ENCODE measurements at regions not wholly inside any gene's neighbourhood (a gene's known extent, or its start where the extent isn't known, plus 50 kb on each side); places are given as distances from the start of the nearest gene placed in this dataset.
A peak's percentile ranks its signal among the peaks of the same experiment; 100 is the strongest.

- Histone ChIP-seq H3K27me3 (ENCODE audit: insufficient read depth, low read length) (no peaks in the 10 kb centered on the region), H3K27ac (ENCODE audit: low read depth, low read length) (peak overlapping the region; percentile 97)
- CTCF ChIA-PET: interaction anchor here (1.0 to 1.5 kb wide), 5 partner anchors 11 to 244 kb away, joined by 3 to 4 read pairs (median 3); no protein-coding TSS in a partner anchor
Observed at GRCh38 chr11:69947793-69948255, 128.6 kb upstream of the FGF3 start.

More at GRCh38 chr11:69947793-69948255, 128.6 kb upstream of the FGF3 start:
- no peaks in the 10 kb centered on the region for H3K36me3 ChIP-seq (ENCODE audit: control insufficient read depth in 1 of 2, insufficient read depth in 2 of 2, low read length in 2 of 2)
- peak overlapping the region; percentile 22 for H2AFZ ChIP-seq (ENCODE audit: low read depth, low read length, poor library complexity, severe bottlenecking)
- DNase-seq (ENCODE audit: low read depth, low spot score) (peak; percentile 51), ATAC-seq (peak; percentile 41)
- peak overlapping the region in 1 of 2 experiments; percentile 41; a peak in 2 of 4 replicates for H3K4me3 ChIP-seq (replicated peaks in 1 of 2; ENCODE audit: low read depth in 1 of 2, low read length in 2 of 2)
- H3K9ac ChIP-seq (ENCODE audit: low read length): peak overlapping the region; percentile 78
- RAD21 ChIA-PET (ENCODE audit: low non-redundant PET in 1 of 2, low total read pairs in 2 of 2, uncharacterized antibody in 2 of 2, unreplicated experiment in 2 of 2): no interaction called here
- H4K20me1 ChIP-seq (ENCODE audit: insufficient read depth): no peaks in the 10 kb centered on the region
- no TSS peak for BruUV-seq (replicated peaks)
- TF ChIP-seq ELF1 (IDR thresholded peaks at IDR 0.05; ENCODE audit: borderline replicate concordance, low read depth) (no peak), EZH2 (IDR thresholded peaks at IDR 0.05) (no peak), POLR2A (IDR thresholded peaks at IDR 0.05; ENCODE audit: borderline replicate concordance, extremely low read depth, insufficient read depth, insufficient read length) (peak; percentile 30), REST (IDR thresholded peaks at IDR 0.05; ENCODE audit: low read depth) (no peak), ZBTB33 (IDR thresholded peaks at IDR 0.05; ENCODE audit: extremely low read depth, insufficient replicate concordance, low read length) (no peak), YY1 (IDR thresholded peaks at IDR 0.05; ENCODE audit: extremely low read depth, insufficient replicate concordance, low read depth, low read length) (peak; percentile 33), ATF3 (IDR thresholded peaks at IDR 0.05) (no peak)
- intact Hi-C loops (cut with micrococcal nuclease): loop anchor here (2.0 to 5.0 kb wide), 2 partner anchors 119 to 131 kb away; partner anchors contain the start of gene ANO1
- POLR2A ChIA-PET: interaction anchor here (1.4 kb wide), 1 partner anchor 251 kb away, joined by 3 read pairs; no protein-coding TSS in a partner anchor
- H3K9me3 ChIP-seq (ENCODE audit: control insufficient read depth in 1 of 2, insufficient read depth in 1 of 2, low read depth in 1 of 2, low read length in 2 of 2): peaks cover 0 to 10% of the 10 kb centered on the region in 2 experiments; a peak in 1 of 4 replicates
- H3K4me2 ChIP-seq (ENCODE audit: low read length): peak overlapping the region; percentile 80
- no peaks in the 10 kb centered on the region for H3K9me2 ChIP-seq (ENCODE audit: insufficient read depth)
- H3K4me1 ChIP-seq (ENCODE audit: control insufficient read depth in 1 of 2, insufficient read depth in 2 of 2, low read length in 2 of 2): peaks cover 48 to 70% of the 10 kb centered on the region in 2 experiments
- no peaks in the 10 kb centered on the region for H3K79me2 ChIP-seq (ENCODE audit: insufficient read depth, low read length)

Data from HCT116 (cell line).